Stimulated activated CD4-positive, alpha-beta T cell treated with anti-CD3 and anti-CD28 coated beads, Interleukin-12 subunit alpha, Interleukin-12 subunit beta, amount 100 ng/mL, for 48 hours (primary cell): ENCODE measurements at regions not wholly inside any gene's neighbourhood (a gene's known extent, or its start where the extent isn't known, plus 50 kb on each side); places are given as distances from the start of the nearest gene placed in this dataset.
"Not testable (repeated sequence)": the region's sequence is repeated elsewhere in the genome, so short reads cannot be mapped to it uniquely, and the experiment has no call there.

Experiments used
- DNase-seq, 3 donors: peaks; one replicate each; pipeline ENCODE4 v3.0.0-alpha.2; 2020; ENCODE audit warnings: low read depth in 2 of 3, low spot score in 1 of 3

DNA sequence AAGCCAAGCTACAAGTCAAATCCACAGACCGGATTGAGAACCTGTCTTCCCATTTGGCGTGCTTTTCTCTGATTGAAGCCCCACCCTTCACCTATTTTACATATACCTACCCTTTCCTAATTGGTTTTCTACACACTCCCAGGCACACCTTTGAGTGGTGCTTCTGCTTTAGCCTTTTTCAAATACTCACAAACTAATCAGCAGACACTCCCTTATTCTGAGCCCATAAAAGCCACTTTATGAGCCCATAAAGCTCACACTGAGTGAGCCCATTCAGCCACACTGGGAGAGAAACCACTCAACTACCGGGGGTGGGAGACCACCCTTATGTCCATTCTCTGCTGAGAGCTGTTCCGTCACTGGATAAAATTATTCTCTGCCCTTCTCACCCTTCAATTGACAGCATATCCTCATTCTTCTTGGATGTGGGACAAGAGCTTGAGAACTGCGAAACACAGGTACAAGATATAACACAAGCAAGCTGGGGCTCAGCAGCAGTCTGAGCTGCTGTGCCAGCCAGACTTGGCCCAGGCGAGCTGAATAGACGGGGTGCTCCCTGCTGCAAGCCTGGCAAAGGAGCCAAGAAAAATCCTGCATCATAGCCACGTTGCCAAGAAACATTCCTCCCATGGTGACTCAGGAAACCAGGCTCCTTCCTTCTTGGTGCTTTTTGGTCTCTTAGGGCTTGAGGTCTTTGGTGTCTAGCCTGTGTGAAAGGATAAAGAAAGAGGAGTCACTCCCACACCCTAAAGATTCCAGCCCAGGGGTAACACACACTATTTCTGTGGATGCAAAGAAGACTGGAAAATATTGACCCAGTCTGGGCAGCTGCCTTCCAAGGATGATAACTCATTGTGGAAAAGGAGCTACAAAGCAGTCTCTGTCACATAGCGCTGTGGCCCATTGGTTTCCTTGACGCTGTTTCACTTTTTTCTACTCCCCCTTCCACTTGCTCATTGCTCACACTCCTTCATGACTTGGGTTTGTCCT is 609.7 kb downstream of the MCTP2 start:
- no peak for DNase-seq

DNA sequence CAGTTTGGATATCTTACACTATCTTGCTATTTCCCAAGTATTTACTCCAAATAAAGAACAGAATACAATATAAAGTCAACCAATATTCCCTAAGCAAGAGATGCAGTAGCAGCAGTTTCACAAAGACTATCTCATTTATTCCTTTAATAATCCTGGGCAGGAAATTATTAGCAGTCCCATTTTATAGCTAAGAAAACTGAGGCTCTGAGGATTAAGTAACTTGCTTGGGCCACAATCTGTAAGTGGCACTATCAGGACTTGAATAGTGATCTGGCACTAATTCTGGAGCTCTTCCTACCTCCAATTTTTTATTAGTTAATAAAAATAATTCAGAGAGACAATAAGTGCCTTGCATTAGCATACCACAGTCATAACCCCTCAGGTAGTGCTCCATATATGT is 611.7 kb downstream of the MCTP2 start:
- no peak for DNase-seq

DNA sequence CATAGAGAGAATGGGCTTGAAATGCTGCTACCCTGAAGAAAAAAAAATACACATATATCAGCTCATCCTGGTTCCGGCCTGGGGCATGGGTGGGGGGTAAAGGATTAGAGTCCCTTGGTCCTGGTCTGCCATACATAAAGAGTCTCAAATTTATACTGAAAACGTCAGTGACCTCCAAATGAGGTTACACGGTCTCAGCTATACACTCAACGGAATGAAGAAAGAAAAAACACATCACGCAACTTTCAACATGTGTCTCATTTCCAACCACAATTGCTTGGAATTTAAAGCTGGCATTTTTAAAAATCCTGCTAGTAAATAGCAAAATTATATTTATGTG is 612.8 kb downstream of the MCTP2 start:
- DNase-seq, result no peak

DNA sequence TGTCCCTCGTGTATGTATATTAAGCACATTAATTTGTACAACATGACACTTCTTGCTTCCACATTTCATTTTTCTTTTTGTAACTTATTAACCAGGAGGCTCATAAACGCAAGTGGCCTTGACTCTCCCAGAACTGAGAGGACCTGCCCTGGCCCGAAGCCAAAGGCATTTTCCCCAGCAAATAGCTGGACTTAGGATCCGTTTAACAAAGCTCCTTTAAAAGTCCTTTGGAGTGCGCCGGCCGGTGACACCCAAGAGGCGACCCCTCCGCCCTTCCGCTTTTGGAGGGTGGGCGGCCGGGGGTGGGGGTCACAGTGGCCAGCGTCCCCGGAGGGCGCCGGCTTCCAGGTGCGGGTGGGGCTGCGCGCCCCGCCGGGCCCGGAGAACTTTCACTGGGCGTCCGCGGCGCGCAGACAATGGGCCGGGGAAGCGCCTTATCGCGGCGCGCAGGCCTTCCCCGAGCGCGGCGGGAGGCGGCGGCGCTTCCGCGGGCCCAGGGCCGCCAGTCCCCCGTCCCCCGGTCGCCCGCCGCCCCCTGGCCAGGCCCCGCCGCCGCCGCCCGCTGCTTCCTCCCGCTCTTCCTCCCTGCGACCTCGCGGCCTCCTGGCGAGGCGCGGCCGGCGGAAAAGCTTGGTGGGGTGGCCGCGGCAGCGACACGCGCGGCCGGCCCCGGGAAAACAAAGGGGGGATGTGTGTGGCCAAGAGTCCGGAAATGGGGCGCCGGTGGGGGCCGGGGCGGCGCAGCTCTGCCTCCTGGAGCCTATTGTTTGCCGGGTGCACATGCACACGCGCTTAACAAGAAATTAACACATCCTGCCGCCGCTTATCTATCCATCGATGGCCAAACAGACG is 613.4 kb downstream of the MCTP2 start:
- no peak for DNase-seq

DNA sequence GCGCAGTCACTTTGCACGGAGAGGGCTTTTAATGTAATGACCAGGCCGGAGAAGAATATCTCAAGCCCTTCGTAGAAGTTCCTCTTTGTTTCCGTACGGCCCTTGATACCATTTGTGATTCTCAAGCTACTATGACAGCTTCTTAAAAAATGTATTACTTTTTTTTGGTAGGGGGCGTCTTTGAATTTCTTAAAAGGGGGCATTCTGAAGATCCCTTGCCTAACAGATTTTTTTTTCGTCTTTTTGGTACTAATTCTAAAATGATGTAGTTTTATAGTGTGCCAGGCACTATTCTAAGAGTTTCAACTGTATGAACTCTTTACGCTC is 614.0 kb downstream of the MCTP2 start:
- no peak for DNase-seq

DNA sequence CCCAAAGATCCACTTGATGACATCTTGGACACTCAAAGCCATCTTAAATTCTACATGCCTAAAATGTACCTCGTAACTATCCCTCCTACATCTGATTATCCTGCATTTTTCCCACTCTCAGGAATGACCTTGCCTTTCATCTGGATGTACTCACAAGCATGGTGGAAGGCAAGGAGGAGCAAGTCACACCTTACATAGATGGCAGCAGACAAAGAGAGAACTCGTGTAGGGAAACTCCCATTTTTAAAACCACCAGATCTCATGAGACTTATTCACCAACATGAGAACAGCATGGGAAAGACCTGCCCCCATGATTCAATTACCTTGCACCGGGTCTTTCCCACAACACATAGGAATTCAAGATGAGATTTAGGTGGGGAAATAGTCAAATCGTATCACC is 616.0 kb downstream of the MCTP2 start:
- no peak for DNase-seq

DNA sequence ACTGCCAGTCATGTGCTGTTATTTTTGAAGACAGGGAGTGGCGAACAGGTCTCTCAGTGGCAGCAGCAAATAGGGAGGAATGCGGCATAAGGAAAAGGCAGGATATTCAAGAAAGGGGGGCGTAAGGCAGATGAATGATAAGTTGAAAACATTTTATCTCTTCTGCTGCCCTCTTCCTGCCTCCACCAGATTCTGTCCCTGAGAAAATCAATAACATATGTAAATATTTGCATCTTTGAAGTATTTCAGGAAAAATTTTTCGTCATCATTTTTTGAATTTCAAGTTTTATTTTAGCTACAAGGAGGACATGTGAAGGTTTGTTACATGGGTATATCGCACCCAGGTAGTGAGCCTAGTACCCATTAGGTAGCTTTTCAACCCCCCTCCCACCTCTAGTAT is 616.7 kb downstream of the MCTP2 start:
- DNase-seq, result no peak

DNA sequence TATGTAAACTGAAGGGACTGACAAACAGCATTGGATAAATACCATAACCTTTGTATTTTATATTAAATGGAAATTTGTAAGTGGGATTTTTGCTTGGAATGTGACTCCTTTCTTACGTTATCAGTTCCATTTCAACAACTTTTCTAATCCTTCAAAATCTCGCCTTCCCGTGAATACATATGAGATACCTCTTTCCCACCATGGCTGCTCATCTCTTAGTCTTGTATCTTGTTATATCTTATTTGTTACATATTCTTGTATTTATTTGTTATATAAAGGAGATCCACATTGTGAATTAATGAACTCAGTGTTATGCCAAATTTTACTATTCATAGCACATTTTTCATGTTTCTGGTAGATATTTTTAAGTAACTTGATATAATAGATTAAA is 623.7 kb downstream of the MCTP2 start:
- DNase-seq, result no peak

DNA sequence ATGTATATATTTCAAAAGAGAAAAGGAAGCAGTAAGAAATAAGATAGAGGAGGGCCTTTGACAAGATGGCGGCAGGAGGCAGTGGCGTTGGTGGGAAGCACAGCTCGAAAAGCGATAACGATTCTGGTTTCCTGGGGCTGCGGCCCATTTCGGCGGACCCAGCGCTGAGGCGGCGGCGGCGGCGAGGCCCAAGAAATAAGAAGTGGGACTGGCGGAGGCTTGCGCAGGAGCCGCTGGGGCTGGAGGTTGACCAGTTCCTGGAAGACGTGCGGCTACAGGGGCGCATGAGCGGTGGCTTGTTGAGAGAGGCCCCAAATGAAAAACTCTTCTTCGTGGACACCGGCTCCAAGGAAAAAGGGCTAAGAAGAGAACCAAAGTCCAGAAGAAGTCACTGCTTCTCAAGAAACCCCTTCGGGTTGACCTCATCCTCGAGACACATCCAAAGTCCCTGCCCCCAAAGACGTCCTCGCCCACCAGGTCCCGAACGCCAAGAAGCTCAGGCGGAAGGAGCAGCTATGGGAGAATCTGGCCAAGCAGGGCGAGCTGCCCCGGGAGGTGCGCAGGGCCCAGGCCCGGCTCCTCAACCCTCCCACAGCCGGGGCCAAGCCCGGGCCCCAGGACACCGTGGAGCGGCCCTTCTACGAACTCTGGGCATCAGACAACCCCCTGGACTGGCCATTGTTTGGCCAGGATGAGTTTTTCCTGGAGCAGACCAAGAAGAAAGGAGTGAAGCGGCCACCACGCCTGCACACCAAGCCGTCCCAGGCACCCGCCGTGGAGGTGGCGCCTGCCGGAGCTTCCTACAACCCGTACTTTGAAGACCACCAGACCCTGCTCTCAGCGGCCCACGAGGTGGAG is 624.3 kb downstream of the MCTP2 start:
- no peak for DNase-seq

DNA sequence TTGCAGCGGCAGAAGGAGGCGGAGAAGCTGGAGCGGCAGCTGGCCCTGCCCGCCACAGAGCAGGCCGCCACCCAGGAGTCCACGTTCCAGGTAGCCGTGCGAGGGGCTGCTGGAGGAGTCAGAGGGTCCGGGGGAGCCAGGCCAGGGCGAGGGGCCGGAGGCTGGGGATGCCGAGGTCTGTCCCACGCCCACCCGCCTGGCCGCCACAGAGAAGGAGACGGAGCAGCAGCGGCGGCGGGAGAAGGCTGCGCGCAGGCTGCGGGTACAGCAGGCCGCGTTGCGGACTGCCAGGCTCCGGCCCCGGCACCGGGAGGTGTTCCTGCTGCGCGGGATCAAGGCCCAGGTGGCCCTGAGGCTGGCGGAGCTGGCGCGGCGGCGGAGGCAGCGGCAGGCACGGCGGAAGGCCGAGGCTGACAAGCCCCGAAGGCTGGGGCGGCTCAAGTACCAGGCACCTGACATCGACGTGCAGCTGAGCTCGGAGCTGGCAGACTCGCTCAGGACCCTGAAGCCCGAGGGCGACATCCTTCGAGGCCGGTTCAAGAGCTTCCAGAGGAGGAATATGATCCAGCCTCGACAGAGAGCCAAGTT is 625.0 kb downstream of the MCTP2 start:
- no peak for DNase-seq

DNA sequence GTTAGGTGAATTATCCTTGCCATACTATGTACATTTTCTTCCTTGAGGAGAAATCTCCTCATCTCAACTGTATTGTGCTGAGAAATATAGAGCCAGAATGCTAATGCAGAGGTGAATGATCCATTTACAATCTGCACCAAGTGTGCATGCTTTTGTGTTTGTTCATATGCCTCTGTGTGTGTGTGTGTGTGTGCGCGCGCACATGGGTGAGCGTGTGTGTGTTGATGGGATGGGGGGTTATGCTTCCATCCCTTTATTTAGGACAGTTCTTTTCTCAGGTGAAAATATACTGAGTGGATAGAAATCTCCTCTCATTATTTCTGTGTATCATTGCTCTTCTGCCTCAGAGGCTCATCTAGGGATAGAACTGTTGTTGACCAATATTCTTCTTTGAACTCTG is 626.1 kb downstream of the MCTP2 start:
- DNase-seq, result no peak

DNA sequence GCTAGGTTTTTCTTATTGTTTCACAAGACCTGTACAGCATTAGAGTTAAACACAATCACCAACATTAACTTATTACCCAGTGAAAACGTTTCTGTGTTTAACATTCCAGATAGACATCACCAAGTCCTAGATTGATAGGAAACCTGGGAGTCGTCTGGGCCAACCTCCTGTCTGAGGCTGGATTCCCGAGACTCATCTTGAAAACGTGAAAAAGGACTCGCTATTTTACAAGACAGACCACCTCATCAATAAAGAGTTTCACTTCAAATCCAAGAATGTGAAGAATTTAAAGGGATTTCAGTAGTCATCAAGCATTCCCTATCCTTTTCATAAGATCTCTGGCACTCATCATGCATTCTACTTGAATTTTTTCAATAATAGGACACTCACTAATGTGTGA is 626.6 kb downstream of the MCTP2 start:
- no peak for DNase-seq

DNA sequence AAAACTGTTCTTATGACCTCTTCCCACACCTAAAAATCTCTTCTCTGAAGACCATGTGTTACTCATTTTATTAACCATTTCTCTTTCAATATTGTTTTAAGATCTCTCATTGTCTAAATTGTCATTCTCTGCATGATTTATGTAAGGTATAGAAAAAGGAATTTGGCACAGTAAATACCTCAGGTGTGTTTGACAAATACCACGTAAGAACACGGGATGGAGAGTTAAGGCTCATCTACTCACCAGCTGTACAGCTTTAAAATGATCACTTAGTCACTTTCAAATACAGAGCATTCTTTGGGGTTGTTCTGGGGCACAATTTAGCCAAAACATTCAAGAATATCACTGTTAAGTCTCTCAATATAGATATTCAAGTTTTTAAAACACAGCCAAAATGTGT is 627.1 kb downstream of the MCTP2 start:
- no peak for DNase-seq

DNA sequence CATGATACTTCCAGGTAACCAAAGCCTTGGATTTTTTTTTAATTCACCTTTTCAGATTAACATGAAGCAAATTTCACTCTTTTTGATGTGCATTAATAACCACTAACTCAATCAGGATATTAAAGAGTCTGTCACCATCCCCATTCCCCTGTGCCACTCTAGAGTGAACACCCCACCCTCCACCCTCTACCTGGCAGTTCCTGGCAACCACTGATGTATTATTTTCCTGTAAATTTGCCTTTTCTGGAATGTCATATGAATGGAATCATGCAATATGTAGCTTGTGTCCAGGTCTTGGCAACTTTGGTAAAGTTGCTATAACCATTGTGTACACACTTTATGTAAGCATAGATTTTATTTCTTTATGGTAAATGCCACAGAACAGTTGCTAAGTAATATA is 627.6 kb downstream of the MCTP2 start:
- DNase-seq, result no peak

DNA sequence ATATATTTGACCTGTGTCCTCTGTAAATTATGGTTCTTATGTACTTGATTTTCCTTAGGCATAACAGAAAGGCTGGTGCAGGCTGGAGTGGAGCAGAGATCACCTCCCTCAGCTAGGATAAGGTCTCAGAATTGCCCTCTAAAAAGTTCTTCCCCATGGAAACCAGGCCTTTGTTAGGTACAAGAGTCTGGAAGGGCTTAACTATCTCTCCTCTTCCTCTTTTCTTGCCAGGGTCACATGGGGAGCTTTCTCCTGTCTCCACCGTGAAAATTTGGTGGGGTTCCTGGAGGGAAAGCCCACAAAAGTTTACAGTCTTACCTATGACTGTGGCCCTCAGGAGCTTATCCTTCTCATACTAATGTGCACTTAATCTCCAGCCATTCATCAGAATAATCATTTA is 633.2 kb downstream of the MCTP2 start:
- DNase-seq, result no peak

DNA sequence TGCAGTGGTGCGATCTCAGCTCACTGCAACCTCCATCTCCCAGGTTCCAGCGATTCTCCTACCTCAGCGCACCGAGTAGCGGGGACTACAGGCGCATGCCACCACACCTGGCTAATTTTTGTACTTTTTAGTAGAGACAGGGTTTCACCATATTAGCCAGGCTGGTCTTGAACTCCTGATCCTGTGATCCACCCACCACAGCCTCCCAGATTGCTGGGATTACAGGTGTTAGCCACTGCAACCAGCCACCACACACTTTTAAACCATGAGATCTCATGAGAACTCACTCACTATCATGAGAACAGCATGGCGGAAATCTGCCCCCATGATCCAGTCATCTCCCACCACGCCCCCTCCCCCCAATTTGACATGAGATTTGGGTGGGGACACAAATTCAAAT is 636.9 kb downstream of the MCTP2 start:
- not testable (repeated sequence) for DNase-seq

DNA sequence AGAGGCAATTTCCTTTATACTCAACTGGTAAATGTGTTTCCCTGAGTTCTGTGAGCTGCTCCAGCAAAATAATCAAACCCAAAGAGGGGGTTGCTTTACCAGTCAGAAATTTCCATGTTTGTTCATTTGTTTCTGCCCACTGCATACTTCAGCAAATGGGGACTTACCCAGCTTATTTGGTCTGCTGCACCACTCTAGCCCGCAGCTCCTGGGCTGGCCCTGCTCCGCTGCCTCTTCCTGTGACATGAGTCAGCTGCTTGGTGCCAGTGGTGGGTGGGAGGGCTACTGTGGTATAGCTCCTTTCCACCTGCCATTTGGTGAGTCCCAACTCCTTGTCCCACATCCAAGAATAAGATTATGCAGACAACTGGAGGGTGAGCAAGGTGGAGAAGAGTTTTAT is 644.2 kb downstream of the MCTP2 start:
- DNase-seq, result no peak

DNA sequence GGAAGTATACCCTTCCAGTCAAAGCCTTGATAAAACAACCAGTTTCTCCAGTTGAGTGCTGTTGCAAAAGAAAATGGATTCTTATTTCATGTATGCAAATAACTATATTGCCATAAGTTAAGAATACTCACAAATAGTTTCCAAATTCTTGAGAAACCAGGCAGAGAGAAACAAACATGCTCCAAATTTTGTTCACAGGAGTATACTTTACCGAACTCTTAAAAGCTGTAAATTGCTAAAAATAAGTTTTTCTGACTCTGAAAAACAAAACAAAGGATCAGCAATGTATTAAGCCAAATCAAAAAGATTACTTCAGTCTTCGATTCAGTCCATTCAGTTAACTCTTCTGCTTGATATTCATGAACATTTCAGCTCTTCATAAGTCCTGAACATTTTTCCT is 646.5 kb downstream of the MCTP2 start:
- DNase-seq, result no peak

DNA sequence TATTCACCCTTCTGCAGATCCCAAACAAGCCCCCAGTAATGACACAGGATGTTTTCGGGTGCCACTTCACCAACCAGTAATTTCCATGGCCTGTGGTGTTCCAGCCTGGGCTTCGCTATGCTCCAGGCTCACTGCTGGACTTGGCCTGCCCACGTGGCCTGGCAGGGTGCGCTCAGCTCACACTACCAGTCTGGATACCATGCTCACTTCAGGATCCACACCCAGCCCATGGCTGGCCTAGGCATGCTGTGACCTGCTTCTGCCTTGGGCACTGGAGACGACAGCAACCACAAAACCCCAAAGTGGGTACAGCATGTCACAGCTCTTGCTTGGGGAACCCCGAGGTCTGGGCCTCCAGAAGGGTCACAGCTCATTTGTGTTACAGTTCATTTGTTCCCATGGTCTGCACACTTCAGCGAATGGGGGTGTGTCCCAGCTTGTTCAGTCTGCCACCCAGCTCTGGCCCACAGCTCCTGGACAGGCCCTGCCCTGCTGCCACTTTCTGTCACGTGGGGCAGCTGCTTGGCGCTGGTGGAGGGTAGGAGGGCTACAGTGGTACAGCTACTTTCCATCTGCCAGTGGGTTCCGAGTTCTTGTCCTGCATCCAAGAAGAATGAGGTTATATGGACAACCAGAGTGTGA is 650.8 kb downstream of the MCTP2 start:
- DNase-seq, result no peak

DNA sequence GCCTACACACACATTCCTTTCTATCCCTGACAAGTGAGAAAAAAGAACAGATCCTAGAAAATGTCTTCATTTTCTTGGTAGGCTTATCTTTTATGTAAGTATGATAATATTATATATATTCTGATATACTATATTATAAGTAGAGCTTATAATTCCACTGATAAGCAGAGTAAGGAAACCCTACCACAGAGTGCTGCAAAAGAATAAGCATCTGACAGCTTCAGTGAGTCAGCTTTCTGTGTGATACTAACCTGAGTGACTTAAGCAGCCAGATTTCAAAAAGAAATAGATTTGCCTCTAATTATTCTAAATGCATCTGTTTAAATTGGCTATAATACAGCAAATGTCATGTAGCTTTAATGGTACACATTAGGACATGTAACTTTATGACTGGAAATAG is 656.0 kb downstream of the MCTP2 start:
- no peak for DNase-seq

DNA sequence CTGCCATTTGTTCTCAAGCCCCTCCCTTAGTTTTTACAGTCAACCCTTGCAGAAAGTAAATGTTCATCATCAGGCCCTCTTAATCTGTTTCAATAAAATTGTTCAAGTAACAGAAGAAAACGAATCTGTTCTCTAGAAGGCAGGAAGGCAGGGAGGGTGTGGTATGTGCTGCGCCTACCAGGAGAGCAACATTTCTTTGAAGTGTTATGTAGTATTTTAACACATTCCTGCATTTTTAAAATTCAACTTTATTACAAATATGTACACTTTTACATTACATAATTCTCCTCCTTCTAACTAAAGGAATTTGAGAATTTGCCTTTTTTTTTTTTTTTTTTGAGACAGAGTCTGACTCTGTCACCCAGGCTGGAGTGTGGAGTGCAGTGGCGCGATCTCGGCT is 657.8 kb downstream of the MCTP2 start:
- DNase-seq, result no peak
